NCI-H2227 treated with DMSO at 0.1 percent for 48 hours (cell line): ENCODE measurements at regions not wholly inside any gene's neighbourhood (a gene's known extent, or its start where the extent isn't known, plus 50 kb on each side); places are given as distances from the start of the nearest gene placed in this dataset.

ENCODE experiments used
- DNase-seq: peaks from one replicate; lab custom pipeline; 2025; lab: John Stamatoyannopoulos, UW

DNA sequence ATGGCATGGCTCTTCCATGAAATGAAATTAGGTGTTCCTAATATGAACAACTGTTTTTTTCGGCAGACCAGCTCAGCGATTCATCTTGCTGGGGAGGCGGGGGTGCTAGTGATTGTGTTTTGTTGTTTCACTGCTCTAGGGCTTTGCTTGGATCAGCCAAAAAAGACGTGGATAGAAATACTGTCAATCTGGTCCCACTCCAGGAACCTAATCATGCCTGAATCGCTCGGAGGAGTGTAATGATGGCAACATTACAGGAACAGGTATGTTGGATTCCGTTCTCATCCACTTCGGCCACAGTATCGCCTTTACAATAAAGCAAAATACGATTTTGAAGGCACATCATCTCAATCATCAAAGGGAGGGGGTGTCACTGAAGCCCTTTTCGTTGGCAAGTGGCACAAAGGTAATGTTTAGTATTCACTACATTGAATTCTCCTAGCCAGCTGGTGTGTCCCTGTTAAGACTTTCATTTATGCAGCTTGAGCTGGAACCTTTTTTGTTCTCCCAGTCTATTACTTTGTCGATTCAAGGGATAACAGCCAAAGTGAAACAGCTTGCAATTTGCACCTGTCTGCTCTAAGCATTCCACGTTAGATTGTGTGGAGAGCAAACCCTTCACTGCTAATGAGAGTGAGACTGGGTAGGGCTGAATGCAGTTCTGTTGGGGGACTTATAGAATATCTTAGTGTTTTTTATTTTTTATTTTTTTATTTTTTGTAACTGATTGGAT lies 477.7 kb downstream of the TFAP2A start:
- DNase-seq, result no peak

- no peak for DNase-seq
Measured at GRCh38 chr6:9936551-9936950, 478.3 kb downstream of the TFAP2A start.

GRCh38 chr6:9933677-9934076 lies 481.2 kb downstream of the TFAP2A start:
- DNase-seq, result no peak

DNA sequence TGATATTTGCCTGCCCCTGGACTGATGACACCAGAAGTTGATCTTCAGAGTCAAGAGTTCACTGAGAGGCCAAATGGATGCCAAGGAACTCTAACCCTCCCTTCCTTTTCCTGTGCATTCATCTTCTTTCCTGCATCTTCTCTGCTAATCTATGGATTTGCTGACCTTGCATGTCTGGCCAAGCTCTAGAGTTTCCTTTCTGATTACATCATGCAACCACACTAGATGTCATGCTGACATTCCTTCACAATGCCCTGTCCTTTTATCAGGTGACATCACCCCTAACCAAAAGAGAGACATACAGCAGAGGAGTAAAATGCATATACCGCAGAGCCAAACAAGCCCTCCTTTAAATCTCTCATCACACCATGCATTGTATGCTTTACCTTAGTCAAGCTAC lies 487.6 kb downstream of the TFAP2A start:
- DNase-seq, result no peak

DNA sequence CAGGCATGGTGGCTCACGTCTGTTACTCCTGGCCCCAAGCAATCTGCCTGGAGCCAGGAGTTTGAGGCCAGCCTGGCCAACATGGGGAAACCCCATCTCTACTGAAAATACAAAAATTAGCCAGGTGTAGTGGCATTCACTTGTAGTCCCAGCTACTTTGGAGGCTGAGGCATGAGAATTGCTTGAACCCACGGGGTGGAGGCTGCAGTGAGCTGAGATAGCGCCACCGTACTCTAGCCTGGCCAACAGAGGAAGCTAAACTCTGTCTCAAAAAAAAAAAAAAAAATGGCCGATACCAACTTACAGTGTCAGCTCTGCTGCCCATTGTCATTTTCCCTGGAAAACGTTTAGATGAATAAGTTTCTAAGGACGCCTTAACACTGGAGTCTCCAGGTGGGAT lies 489.9 kb downstream of the TFAP2A start:
- no peak for DNase-seq

- DNase-seq, result no peak
Measured at GRCh38 chr6:9921366-9921765, 493.5 kb downstream of the TFAP2A start.

GRCh38 chr6:9914951-9915350 lies 499.9 kb downstream of the TFAP2A start:
- no peak for DNase-seq

- DNase-seq, result no peak
Measured at GRCh38 chr6:9901376-9901775, 513.5 kb downstream of the TFAP2A start.

- no peak for DNase-seq
Measured at GRCh38 chr6:9896806-9897205, 518.1 kb downstream of the TFAP2A start.

DNA sequence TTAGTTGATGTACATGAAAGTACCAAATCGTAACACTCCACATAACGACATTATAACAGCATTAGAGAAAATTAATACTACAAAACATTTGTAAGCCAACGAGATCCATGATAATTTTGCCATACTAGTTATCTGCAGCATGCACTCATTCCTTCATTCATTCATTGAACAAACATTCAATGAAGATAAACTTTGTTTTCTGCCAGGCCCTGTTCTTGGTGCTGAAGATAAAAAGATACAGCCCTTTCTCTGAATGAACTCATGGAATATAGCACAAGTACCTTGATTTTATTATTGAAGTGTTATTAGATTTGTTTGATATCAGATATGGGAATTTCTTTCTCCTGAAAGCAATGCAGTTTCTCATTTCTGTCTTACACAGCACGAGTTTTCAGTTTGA lies 524.0 kb downstream of the TFAP2A start:
- DNase-seq, result no peak

GRCh38 chr6:9890469-9890868 lies 524.4 kb downstream of the TFAP2A start:
- no peak for DNase-seq

GRCh38 chr6:9878535-9878934 lies 536.3 kb downstream of the TFAP2A start:
- no peak for DNase-seq

DNA sequence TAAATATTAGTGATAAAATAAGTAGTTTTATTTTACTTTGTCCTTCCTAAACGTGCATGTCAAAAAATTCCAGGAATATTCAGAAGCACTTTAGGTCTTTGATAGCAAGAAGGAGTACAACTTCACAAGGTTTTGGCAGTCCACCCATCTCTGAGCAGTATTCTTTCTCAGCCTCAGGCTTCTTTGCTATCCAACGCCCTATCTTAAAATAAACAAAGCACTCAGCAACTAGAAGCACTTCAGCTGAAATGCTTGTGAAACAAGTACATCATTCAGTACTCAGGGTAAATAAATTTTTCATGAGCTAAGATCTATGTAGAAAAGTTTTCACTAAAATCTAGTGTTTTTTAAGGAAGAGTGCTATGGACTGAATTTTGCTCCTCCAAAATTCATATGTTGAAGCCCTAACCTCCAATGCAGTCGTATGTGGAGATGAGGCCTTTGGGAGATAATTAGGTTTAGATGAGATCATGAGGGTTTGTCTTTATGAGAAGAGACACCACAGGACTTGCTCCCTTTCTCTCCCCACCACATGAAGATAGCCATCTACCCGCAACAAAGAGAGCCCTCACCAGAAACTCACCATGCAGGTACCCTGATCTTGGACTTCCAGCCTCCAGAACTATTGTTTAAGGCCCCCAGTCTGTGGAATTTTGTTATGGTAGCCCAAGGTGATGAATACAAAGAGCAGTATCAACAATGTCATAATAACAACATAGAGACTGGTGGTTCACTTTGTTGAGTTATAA lies 539.1 kb downstream of the TFAP2A start:
- DNase-seq, result no peak

DNA sequence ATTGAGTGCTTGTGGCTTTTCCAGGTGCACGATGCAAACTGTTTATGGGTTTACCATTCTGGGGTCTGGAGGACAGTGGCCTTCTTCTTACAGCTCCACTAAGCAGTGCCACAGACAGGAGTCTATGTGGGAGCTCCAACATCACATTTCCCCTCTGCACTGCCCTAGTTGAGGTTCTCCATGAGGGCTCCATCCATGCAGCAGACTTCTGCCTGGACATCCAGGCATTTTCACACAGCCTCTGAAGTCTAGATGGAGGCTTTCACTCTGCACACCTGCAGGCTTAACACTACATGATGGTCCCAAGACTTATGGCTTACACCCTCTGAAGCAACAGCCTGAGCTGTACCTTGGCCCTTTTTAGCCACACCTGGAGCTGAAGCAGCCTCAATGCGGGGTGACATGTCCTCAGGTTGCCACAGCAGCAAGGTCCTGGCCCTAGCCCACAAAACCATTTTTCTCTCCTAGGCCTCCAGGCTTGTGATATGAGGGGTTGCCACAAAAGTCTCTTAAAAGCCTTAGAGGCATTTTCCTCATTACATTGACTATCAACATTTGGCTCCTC lies 552.2 kb downstream of the TFAP2A start:
- no peak for DNase-seq

GRCh38 chr6:9851541-9852380 lies 563.1 kb downstream of the TFAP2A start:
- DNase-seq, result no peak

DNA sequence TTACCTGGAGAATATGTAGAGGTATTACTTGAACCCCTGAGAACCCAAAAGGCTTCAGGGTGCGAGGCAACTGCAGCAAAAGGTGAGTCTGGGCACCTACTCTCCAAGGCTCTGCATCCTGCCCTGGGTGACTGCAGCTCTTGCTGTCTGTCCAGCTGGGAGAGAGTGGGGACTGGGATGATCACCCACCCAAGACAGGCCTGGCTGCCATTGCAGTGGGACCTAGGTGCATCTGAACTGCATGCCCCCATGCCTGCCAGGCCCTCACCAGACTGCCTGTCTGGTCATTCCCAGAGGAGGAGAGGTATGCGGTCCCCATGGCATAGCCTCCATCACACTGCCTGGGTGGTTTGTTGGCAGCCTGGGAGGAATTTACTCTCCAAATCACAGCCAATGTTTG lies 563.9 kb downstream of the TFAP2A start:
- no peak for DNase-seq

DNA sequence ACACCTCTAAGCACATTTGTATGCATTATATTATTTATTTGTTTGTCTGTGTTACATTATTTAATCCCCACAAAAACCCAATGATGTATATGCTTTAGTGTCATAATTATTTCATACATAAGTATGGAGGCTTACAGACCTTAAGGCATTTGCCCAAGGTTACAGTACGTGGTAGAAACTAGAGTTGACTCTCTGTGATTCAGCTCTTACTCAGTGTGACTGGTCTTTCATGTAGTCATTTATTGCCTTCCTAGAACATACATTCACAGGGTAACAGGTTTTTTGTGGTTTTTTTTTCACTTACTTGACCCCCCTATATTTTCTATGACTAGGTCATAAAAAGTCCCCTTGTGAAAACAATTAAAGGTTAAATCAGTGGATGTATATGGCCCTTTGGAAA lies 566.8 kb downstream of the TFAP2A start:
- DNase-seq, result no peak

- no peak for DNase-seq
Measured at GRCh38 chr6:9841886-9842725, 572.8 kb downstream of the TFAP2A start.

DNA sequence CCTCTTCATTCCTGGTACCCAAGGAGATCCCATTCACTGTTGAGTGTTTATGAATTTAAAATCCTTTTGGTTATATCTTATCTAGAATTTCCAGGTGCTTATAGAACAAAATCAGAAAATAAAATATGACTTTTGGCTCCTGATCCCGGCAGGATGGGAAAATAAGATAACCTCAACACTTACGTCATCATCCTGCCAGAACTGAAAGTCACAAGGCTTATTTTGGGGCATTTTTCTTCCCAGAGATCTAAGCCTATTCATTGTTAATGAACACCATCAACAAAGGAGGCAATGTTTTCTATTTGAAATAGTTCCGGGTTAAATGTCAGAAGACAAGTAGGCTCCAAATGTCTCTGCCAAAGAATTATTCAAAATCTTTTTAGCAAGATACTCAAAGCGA lies 580.6 kb downstream of the TFAP2A start:
- no peak for DNase-seq

- DNase-seq, result no peak
Measured at GRCh38 chr6:9831783-9832182, 583.1 kb downstream of the TFAP2A start.

- no peak for DNase-seq
Measured at GRCh38 chr6:9830808-9831207, 584.1 kb downstream of the TFAP2A start.

DNA sequence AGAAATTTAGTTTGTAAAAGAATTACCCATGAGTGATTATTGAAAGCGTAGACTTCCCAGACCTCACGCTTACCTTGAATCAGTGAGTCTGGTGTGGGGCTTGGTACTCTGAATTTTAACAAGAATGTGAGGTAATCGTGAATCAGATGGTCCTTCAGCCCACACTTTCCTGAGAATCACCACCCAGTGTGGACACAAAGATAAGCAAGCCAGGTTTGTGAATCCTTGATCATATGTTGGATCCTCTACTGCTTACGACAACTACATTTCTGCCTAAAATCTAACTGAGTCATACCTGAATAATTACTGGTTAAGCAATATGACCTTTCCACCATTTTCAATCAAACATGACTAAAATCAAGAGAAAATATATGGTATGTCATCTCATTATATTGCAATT lies 589.3 kb downstream of the TFAP2A start:
- DNase-seq, result no peak
